Left lobe of liver (tissue), 2 donors: ENCODE measurements at regions not wholly inside any gene's neighbourhood (a gene's known extent, or its start where the extent isn't known, plus 50 kb on each side); places are given as distances from the start of the nearest gene placed in this dataset.

Experiments used
- ATAC-seq: fragments of 200-7000 bp; cut with Tn5 transposase; one replicate; pipeline ENCODE4 v1.9.1; 2020; ENCODE audit warnings: mild to moderate bottlenecking, moderate library complexity
- DNase-seq: peaks from one replicate; pipeline ENCODE4 v3.0.0-alpha.2; 2020; ENCODE audit warnings: low spot score
- donor health status: DM: no; HTN: no; CAD: no; lungs with moderate emphysema.
- donor health status: DM: no; HTN: yes; CAD: no.

- DNase-seq (no peak), ATAC-seq (no peak)
Measured at GRCh38 chr20:1798982-1799381, 96.2 kb upstream of the SIRPA start.

- DNase-seq (no peak), ATAC-seq (no peak)
Measured at GRCh38 chr20:1793821-1794220, 101.4 kb upstream of the SIRPA start.

GRCh38 chr20:1792274-1792673 lies 102.9 kb upstream of the SIRPA start:
- no peak for DNase-seq
- ATAC-seq = no peak

- ATAC-seq (no peak), DNase-seq (no peak)
Measured at GRCh38 chr20:1790386-1790785, 104.8 kb upstream of the SIRPA start.

- no peak for DNase-seq
- no peak for ATAC-seq
Measured at GRCh38 chr20:1788044-1788443, 107.2 kb upstream of the SIRPA start.

GRCh38 chr20:1786486-1786885 lies 108.7 kb upstream of the SIRPA start:
- ATAC-seq = no peak

GRCh38 chr20:1784586-1784985 lies 110.6 kb upstream of the SIRPA start:
- no peak for ATAC-seq
- DNase-seq = no peak

More at GRCh38 chr20:1786486-1786885, 108.7 kb upstream of the SIRPA start:
- no peak for DNase-seq

GRCh38 chr20:1783245-1783644 lies 112.0 kb upstream of the SIRPA start:
- DNase-seq (no peak), ATAC-seq (no peak)

GRCh38 chr20:1782181-1782580 lies 113.0 kb upstream of the SIRPA start:
- no peak for DNase-seq
- no peak for ATAC-seq

- ATAC-seq (no peak), DNase-seq (no peak)
Measured at GRCh38 chr20:1779567-1779966, 115.6 kb upstream of the SIRPA start.

- DNase-seq = no peak
- no peak for ATAC-seq
Measured at GRCh38 chr20:1778338-1778737, 116.9 kb upstream of the SIRPA start.

GRCh38 chr20:1777476-1777820 lies 117.8 kb upstream of the SIRPA start:
- DNase-seq = no peak
- ATAC-seq = no peak

- ATAC-seq = peak; percentile 99
- peak; percentile 85 for DNase-seq
Measured at GRCh38 chr20:1776681-1777475, 118.3 kb upstream of the SIRPA start.

GRCh38 chr20:1775117-1775516 lies 117.5 kb upstream of the SIRPG start:
- DNase-seq (no peak), ATAC-seq (no peak)

GRCh38 chr20:1774479-1774878 lies 116.9 kb upstream of the SIRPG start:
- DNase-seq (no peak), ATAC-seq (no peak)

- ATAC-seq (no peak), DNase-seq (no peak)
Measured at GRCh38 chr20:1773816-1774215, 116.2 kb upstream of the SIRPG start.

GRCh38 chr20:1769491-1769890 lies 111.9 kb upstream of the SIRPG start:
- DNase-seq (no peak), ATAC-seq (no peak)

GRCh38 chr20:1766731-1767130 lies 109.2 kb upstream of the SIRPG start:
- no peak for DNase-seq

GRCh38 chr20:1764136-1765033 lies 106.8 kb upstream of the SIRPG start:
- DNase-seq = peak; percentile 76
- peak; percentile 99 for ATAC-seq

More at GRCh38 chr20:1766731-1767130, 109.2 kb upstream of the SIRPG start:
- no peak for ATAC-seq

- ATAC-seq (no peak), DNase-seq (no peak)
Measured at GRCh38 chr20:1761598-1761997, 104.0 kb upstream of the SIRPG start.

GRCh38 chr20:1761116-1761515 lies 103.5 kb upstream of the SIRPG start:
- DNase-seq = no peak
- no peak for ATAC-seq

- DNase-seq = no peak
- ATAC-seq = no peak
Measured at GRCh38 chr20:1758765-1759164, 101.2 kb upstream of the SIRPG start.
